ENCODE measurements at regions not wholly inside any gene's neighbourhood (a gene's known extent, or its start where the extent isn't known, plus 50 kb on each side); places are given as distances from the start of the nearest gene placed in this dataset.

GRCh38 chr4:26179316-26179760 is 141.5 kb upstream of the RBPJ start:
- TF ChIP-seq CTCF (IDR thresholded peaks at IDR 0.05; ENCODE audit: insufficient read depth, low read length) = no peak
- no peak for TF ChIP-seq REST (IDR thresholded peaks at IDR 0.05; ENCODE audit: insufficient replicate concordance, low read depth)
- no peak for TF ChIP-seq POLR2AphosphoS5 (IDR thresholded peaks at IDR 0.05; ENCODE audit: low read depth)

Measured in HL-60 (cell line).